GM23248 (cell line): ENCODE measurements at regions not wholly inside any gene's neighbourhood (a gene's known extent, or its start where the extent isn't known, plus 50 kb on each side); places are given as distances from the start of the nearest gene placed in this dataset.
"Not testable (repeated sequence)": the region's sequence is repeated elsewhere in the genome, so short reads cannot be mapped to it uniquely, and the experiment has no call there.

Experiments
- DNase-seq: peaks from one replicate; pipeline ENCODE4 v3.0.0-alpha.2; 2015
- H2AFZ ChIP-seq: fragments of 200-600 bp; sonication (generic); 2 replicates; pipeline ENCODE4 v1.6.1; 2016; ENCODE audit warnings: antibody characterized with exemption
- H3F3A ChIP-seq: fragments of 200-600 bp; sonication (generic); 2 replicates; pipeline ENCODE4 v1.6.1; 2016; ENCODE audit warnings: mild to moderate bottlenecking, antibody characterized with exemption, mixed run types; ENCODE audit not compliant: insufficient read depth
- H3K27ac ChIP-seq: fragments of 200-600 bp; sonication (generic); 2 replicates; pipeline ENCODE4 v1.5.1; 2016; ENCODE audit warnings: mild to moderate bottlenecking
- H3K27me3 ChIP-seq: fragments of 200-600 bp; sonication (generic); replicated peaks from 2 replicates; pipeline ENCODE4 v1.6.1; 2016; ENCODE audit warnings: mild to moderate bottlenecking; ENCODE audit not compliant: insufficient read depth
- H3K36me3 ChIP-seq: fragments of 200-600 bp; sonication (generic); 2 replicates; pipeline ENCODE4 v1.6.1; 2016; ENCODE audit warnings: low read depth, mild to moderate bottlenecking
- H3K4me1 ChIP-seq: fragments of 200-600 bp; sonication (generic); 2 replicates; pipeline ENCODE4 v1.6.1; 2016; ENCODE audit warnings: mild to moderate bottlenecking; ENCODE audit not compliant: insufficient read depth
- H3K4me2 ChIP-seq: fragments of 200-600 bp; sonication (generic); one replicate; pipeline ENCODE4 v1.6.1; 2016; ENCODE audit warnings: mild to moderate bottlenecking; ENCODE audit not compliant: unreplicated experiment
- H3K4me3 ChIP-seq: fragments of 200-600 bp; sonication (generic); 2 replicates; pipeline ENCODE4 v1.5.1; 2016; ENCODE audit warnings: mild to moderate bottlenecking
- H3K79me2 ChIP-seq: fragments of 200-600 bp; sonication (generic); 2 replicates; pipeline ENCODE4 v1.6.1; 2016; ENCODE audit warnings: mild to moderate bottlenecking; ENCODE audit not compliant: insufficient read depth
- H3K9ac ChIP-seq: fragments of 200-600 bp; sonication (generic); 2 replicates; pipeline ENCODE4 v1.6.1; 2016; ENCODE audit warnings: mild to moderate bottlenecking
- H3K9me2 ChIP-seq: fragments of 200-600 bp; sonication (generic); 2 replicates; pipeline ENCODE4 v1.6.1; 2016; ENCODE audit warnings: mixed run types, mild to moderate bottlenecking, moderate library complexity; ENCODE audit not compliant: insufficient read depth
- H3K9me3 ChIP-seq: fragments of 200-600 bp; sonication (generic); one replicate; pipeline ENCODE4 v1.6.1; 2017; ENCODE audit warnings: low read depth
- H4K20me1 ChIP-seq: fragments of 200-600 bp; sonication (generic); 2 replicates; pipeline ENCODE4 v1.6.0; 2016; ENCODE audit not compliant: insufficient read depth
- WGBS, 2 experiments: methylation state at CpG; one replicate each; pipeline ENCODE4 v1.1.6; 2015 to 2017; ENCODE audit warnings: low lambda C conversion rate in 2 of 2, low coverage in 1 of 2; ENCODE audit errors: missing lambda C conversion rate in 2 of 2; 5-methylcytosine and 5-hydroxymethylcytosine counted together
- in situ Hi-C: fragments of 300-500 bp; cut with MboI; formaldehyde crosslinking; loops from 2 replicates; pipeline ENCODE4 v1.15.0; 2020

DNA sequence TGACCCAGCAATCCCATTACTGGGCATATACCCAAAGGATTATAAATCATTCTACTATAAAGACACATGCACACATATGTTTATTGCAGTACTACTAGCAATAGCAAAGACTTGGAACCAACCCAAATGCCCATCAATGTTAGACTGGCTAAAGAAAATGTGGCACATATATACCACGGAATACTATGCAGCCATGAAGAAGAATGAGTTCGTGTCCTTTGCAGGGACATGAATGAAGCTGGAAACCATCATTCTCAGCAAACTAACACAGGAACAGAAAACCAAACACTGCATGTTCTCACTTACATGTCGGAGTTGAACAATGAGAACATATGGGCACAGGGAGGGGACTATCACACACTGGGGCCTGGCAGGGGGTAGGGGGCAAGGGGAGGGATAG lies 183.0 kb downstream of the HACE1 start:
- H3K4me2 ChIP-seq, H3K79me2 ChIP-seq, H3K9me2 ChIP-seq, H3K27ac ChIP-seq, H4K20me1 ChIP-seq, H3K9me3 ChIP-seq, H3K4me1 ChIP-seq, H2AFZ ChIP-seq, H3K4me3 ChIP-seq, in situ Hi-C loops, H3F3A ChIP-seq, H3K36me3 ChIP-seq, DNase-seq, H3K27me3 ChIP-seq, H3K9ac ChIP-seq: not testable (repeated sequence)
- 49 to 60% methylated on average over 3 of the region's 3 CpGs for WGBS, 2 experiments

DNA sequence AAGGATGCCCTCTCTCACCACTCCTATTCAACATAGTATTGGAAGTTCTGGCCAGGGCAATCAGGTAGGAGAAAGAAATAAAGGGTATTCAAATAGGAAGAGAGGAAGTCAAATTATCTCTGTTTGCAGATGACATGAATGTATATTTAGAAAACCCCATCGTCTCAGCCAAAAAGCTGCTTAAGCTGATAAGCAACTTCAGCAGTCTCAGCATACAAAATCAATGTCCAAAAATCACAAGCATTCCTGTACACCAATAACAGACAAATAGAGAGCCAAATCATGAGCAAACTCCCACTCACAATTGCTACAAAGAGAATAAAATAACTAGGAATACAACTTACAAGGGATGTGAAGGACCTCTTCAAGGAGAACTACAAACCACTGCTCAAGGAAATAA lies 184.6 kb downstream of the HACE1 start:
- H2AFZ ChIP-seq, in situ Hi-C loops, H3K9me3 ChIP-seq, H3K9ac ChIP-seq, H4K20me1 ChIP-seq, H3K79me2 ChIP-seq, H3K4me2 ChIP-seq, H3K27ac ChIP-seq, H3F3A ChIP-seq, H3K4me3 ChIP-seq, H3K4me1 ChIP-seq, H3K36me3 ChIP-seq, H3K27me3 ChIP-seq, H3K9me2 ChIP-seq, DNase-seq: not testable (repeated sequence)
- WGBS, 2 experiments: 35 to 46% methylated on average over 1 of the region's 1 CpG

DNA sequence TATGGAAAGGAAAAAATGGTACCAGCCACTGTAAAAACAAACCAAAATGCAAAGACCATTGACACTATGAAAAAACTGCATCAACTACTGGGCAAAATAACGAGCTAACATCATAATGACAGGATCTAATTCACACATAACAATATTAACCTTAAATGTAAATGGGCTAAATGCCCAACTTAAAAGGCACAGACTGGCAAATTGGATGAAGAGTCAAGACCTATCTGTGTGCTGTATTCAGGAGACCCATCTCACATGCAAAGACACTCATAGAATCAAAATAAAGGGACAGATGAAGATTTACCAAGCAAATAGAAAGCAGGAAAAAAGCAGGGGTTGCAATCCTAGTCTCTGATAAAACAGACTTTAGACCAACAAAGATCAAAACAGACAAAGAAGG lies 186.6 kb downstream of the HACE1 start:
- in situ Hi-C loops, H2AFZ ChIP-seq, H3K4me2 ChIP-seq, H3K9me2 ChIP-seq, H3K4me3 ChIP-seq, H3K27ac ChIP-seq, H3K9me3 ChIP-seq, H3K79me2 ChIP-seq, DNase-seq, H3F3A ChIP-seq, H3K36me3 ChIP-seq, H3K9ac ChIP-seq, H3K4me1 ChIP-seq, H4K20me1 ChIP-seq, H3K27me3 ChIP-seq: not testable (repeated sequence)
- 0 to 10% methylated on average over 1 of the region's 1 CpG for WGBS, 2 experiments

DNA sequence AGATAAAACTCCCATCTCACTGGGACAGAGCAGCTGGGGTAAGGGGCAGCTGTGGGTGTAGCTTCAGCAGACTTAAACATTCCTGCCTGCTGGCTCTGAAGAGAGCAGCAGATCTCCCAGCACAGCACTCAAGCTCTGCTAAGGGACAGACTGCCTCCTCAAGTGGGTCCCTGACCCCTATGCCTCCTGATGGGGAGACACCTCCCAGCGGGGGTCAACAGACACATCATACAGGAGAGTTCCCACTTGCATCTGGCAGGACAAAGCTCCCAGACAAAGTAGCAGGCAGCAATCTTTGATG lies 188.2 kb downstream of the HACE1 start:
- H3K79me2 ChIP-seq, H2AFZ ChIP-seq, H3K27ac ChIP-seq, H3K4me3 ChIP-seq, H3K9me3 ChIP-seq, in situ Hi-C loops, H3K9me2 ChIP-seq, H3K36me3 ChIP-seq, H4K20me1 ChIP-seq, H3F3A ChIP-seq, H3K4me1 ChIP-seq, H3K27me3 ChIP-seq, DNase-seq, H3K9ac ChIP-seq, H3K4me2 ChIP-seq: not testable (repeated sequence)
- 61 to 100% methylated on average over 1 of the region's 1 CpG for WGBS, 2 experiments

DNA sequence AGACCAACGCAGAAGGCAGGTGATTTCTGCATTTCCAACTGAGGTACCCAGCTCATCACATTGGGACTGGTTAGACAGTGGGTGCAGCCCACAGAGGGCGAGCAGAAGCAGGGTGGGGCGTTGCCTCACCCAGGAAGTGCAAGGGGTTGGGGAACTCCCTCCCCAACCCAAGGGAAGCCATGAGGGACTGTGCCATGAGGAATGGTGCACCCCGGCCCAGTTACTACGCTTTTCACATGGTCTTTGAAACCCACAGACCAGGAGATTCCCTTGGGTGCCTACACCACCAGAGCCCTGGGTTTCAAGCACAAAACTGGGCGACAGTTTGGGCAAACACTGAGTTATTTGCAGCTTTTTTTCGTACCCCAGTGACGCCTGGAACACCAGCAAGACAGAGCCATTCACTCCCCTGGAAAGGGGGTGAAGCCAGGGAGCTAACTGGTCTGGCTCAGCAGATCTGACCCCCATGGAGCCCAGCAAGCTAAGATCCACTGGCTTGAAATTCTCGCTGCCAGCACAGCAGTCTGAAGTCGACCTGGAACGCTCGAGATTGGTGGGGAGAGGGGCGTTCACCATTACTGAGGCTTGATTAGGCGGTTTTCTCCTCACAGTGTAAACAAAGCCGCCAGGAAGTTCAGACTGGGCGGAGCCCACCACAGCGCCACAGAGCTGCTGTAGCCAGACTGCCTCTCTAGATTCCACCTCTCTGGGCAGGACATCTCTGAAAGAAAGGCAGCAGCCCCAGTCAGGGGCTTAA lies 188.7 kb downstream of the HACE1 start:
- H3K9ac ChIP-seq, H3K9me3 ChIP-seq, H3K27me3 ChIP-seq, H3K4me2 ChIP-seq, H3K4me1 ChIP-seq, in situ Hi-C loops, DNase-seq, H3K9me2 ChIP-seq, H4K20me1 ChIP-seq, H3K36me3 ChIP-seq, H3K4me3 ChIP-seq, H2AFZ ChIP-seq, H3K27ac ChIP-seq, H3F3A ChIP-seq, H3K79me2 ChIP-seq: not testable (repeated sequence)
- WGBS, 2 experiments: 52 to 54% methylated on average over 17 of the region's 17 CpGs
